CD14-positive monocyte (primary cell): ENCODE measurements at regions not wholly inside any gene's neighbourhood (a gene's known extent, or its start where the extent isn't known, plus 50 kb on each side); places are given as distances from the start of the nearest gene placed in this dataset.

Source experiments
- DNase-seq, 3 donors: peaks; one replicate each; pipeline ENCODE4 v3.0.0-alpha.2; 2011 to 2022
- H2AFZ ChIP-seq: 2 replicates; pipeline ENCODE4 v1.6.0; 2012; ENCODE audit warnings: mild to moderate bottlenecking, low read depth, low read length, inconsistent platforms; ENCODE audit not compliant: insufficient read depth, poor library complexity, severe bottlenecking
- H3K27ac ChIP-seq, 2 donors: 1 replicate in 1 of 2; 2 replicates in 1 of 2; pipeline ENCODE4 v1.5.1; 2012 to 2013; ENCODE audit warnings: low read length in 2 of 2, control low read depth in 1 of 2, inconsistent platforms in 1 of 2, low read depth in 1 of 2, mild to moderate bottlenecking in 1 of 2
- H3K27me3 ChIP-seq, 2 donors: one replicate each; pipeline versions ENCODE4 v1.6.0 to v1.6.1; 2011 to 2013; ENCODE audit warnings: low read length in 2 of 2; ENCODE audit not compliant: control insufficient read depth in 2 of 2, insufficient read depth in 2 of 2
- H3K36me3 ChIP-seq, 2 donors: replicated peaks in 1 of 2; 1 replicate in 1 of 2; 2 replicates in 1 of 2; pipeline versions ENCODE4 v1.5.1 to v1.6.1; 2012 to 2013; ENCODE audit warnings: low read length in 2 of 2, control low read depth in 1 of 2, inconsistent platforms in 1 of 2, mild to moderate bottlenecking in 1 of 2; ENCODE audit not compliant: insufficient read depth in 2 of 2, control insufficient read depth in 1 of 2
- H3K4me1 ChIP-seq, 2 donors: 1 replicate in 1 of 2; 2 replicates in 1 of 2; pipeline versions ENCODE4 v1.5.1 to v1.6.1; 2012 to 2013; ENCODE audit warnings: low read length in 2 of 2, control low read depth in 1 of 2, inconsistent platforms in 1 of 2, mild to moderate bottlenecking in 1 of 2, moderate library complexity in 1 of 2; ENCODE audit not compliant: insufficient read depth in 2 of 2, control insufficient read depth in 1 of 2
- H3K4me2 ChIP-seq: replicated peaks from 2 replicates; pipeline ENCODE3; 2012; ENCODE audit warnings: low read length, moderate library complexity, mild to moderate bottlenecking; ENCODE audit not compliant: poor library complexity, severe bottlenecking; ENCODE audit errors: extremely low read depth
- H3K4me3 ChIP-seq, 3 experiments: fragments of 200-600 bp in 1 of 3; sonication (generic) in 1 of 3; replicated peaks in 1 of 3; 1 replicate in 2 of 3; 2 replicates in 1 of 3; pipeline ENCODE4 v1.5.1; 2011 to 2013; ENCODE audit warnings: low read length in 3 of 3, mild to moderate bottlenecking in 3 of 3, control low read depth in 2 of 3, low read depth in 2 of 3, inconsistent platforms in 1 of 3, moderate library complexity in 1 of 3
- H3K79me2 ChIP-seq: 2 replicates; pipeline ENCODE4 v1.6.0; 2012; ENCODE audit warnings: mild to moderate bottlenecking, control low read depth, inconsistent platforms, low read length, moderate library complexity; ENCODE audit not compliant: insufficient read depth
- H3K9ac ChIP-seq: 2 replicates; pipeline ENCODE4 v1.6.0; 2017; ENCODE audit warnings: low read length, mild to moderate bottlenecking; ENCODE audit not compliant: insufficient read depth, poor library complexity, severe bottlenecking
- H3K9me3 ChIP-seq, 2 donors: replicated peaks in 1 of 2; 1 replicate in 1 of 2; 2 replicates in 1 of 2; pipeline versions ENCODE4 v1.5.1 to v1.6.1; 2012 to 2013; ENCODE audit warnings: low read length in 2 of 2, control low read depth in 1 of 2; ENCODE audit not compliant: control insufficient read depth in 1 of 2, insufficient read depth in 1 of 2
- H4K20me1 ChIP-seq: 2 replicates; pipeline ENCODE4 v1.6.0; 2012; ENCODE audit warnings: mild to moderate bottlenecking, low read length, control low read depth, moderate library complexity; ENCODE audit not compliant: insufficient read depth
- H3K27ac Mint-ChIP-seq, 7 donors: one replicate each; pipeline ENCODE4 v1.8.0; 2020; ENCODE audit warnings: mild to moderate bottlenecking in 7 of 7, mixed read lengths in 7 of 7, moderate library complexity in 6 of 7, inconsistent platforms in 2 of 7
- H3K27me3 Mint-ChIP-seq, 3 donors: one replicate each; pipeline ENCODE4 v1.8.0; 2021 to 2022; ENCODE audit warnings: low read depth in 3 of 3, mild to moderate bottlenecking in 3 of 3, mixed read lengths in 3 of 3, moderate library complexity in 3 of 3, inconsistent platforms in 1 of 3
- H3K36me3 Mint-ChIP-seq, 2 donors: one replicate each; pipeline ENCODE4 v1.8.0; 2020; ENCODE audit warnings: mixed read lengths in 2 of 2, inconsistent platforms in 1 of 2, mild to moderate bottlenecking in 1 of 2
- H3K4me1 Mint-ChIP-seq: one replicate; pipeline ENCODE4 v1.8.0; 2020; ENCODE audit warnings: mild to moderate bottlenecking, mixed read lengths
- H3K4me3 Mint-ChIP-seq, 2 donors: one replicate each; pipeline ENCODE4 v1.8.0; 2020; ENCODE audit warnings: mild to moderate bottlenecking in 2 of 2, mixed read lengths in 2 of 2, moderate library complexity in 1 of 2
- H3K9me3 Mint-ChIP-seq, 7 donors: one replicate each; pipeline ENCODE4 v1.8.0; 2020 to 2022; ENCODE audit warnings: mixed read lengths in 7 of 7, mild to moderate bottlenecking in 6 of 7, moderate library complexity in 6 of 7, inconsistent platforms in 2 of 7
- WGBS: methylation state at CpG from one replicate; pipeline ENCODE4 v1.1.5; 2013; ENCODE audit warnings: missing lambda C conversion rate; ENCODE audit not compliant: insufficient coverage; 5-methylcytosine and 5-hydroxymethylcytosine counted together
- intact Hi-C, 2 donors: fragments of 100-400 bp; cut with micrococcal nuclease; formaldehyde crosslinking; loops; one replicate each; pipeline versions ENCODE4 v1.15.0 to v1.15.1; 2023
- TF ChIP-seq, protein P1 (sequence below): fragments of 200-600 bp; IDR thresholded peaks from one replicate; pipeline ENCODE4 v1.8.0; 2022; ENCODE audit warnings: antibody characterized with exemption, mild to moderate bottlenecking

DNA sequence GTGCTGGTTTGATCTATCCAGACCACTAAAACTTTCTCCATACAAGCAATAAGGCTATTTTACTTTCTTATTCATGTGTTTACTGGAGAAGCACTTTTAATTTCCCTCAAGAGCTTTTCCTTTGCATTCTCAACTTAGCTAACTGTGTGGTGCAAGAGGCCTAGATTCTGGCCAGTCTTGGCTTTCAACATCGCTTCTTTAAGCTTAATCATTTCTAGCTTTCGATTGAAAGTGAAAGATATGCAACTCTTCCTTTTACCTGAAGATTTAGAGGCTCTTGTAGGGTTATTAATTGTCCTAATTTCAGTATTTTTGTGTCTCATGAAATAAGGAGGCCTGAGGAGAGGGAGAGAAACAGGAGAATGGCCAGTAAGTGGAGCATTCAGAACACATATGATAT, 234.8 kb upstream of the GADL1 start:
- H3K9ac ChIP-seq, result no peak overlapping the region
- no peak overlapping the region for H3K4me2 ChIP-seq
- Mint-ChIP-seq H3K4me3 (no peak overlapping the region), H3K27ac (no peak overlapping the region), H3K4me1 (no peaks in the 10 kb centered on the region), H3K27me3 (no peaks in the 10 kb centered on the region), H3K9me3 (peaks cover 0 to 11% (median 8%) of the 10 kb centered on the region in 7 donors), H3K36me3 (no peaks in the 10 kb centered on the region)
- TF ChIP-seq, protein P1, sequence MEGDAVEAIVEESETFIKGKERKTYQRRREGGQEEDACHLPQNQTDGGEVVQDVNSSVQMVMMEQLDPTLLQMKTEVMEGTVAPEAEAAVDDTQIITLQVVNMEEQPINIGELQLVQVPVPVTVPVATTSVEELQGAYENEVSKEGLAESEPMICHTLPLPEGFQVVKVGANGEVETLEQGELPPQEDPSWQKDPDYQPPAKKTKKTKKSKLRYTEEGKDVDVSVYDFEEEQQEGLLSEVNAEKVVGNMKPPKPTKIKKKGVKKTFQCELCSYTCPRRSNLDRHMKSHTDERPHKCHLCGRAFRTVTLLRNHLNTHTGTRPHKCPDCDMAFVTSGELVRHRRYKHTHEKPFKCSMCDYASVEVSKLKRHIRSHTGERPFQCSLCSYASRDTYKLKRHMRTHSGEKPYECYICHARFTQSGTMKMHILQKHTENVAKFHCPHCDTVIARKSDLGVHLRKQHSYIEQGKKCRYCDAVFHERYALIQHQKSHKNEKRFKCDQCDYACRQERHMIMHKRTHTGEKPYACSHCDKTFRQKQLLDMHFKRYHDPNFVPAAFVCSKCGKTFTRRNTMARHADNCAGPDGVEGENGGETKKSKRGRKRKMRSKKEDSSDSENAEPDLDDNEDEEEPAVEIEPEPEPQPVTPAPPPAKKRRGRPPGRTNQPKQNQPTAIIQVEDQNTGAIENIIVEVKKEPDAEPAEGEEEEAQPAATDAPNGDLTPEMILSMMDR, result no peak
- WGBS, result no CpG with 5 or more reads among the region's 2 CpGs
- intact Hi-C loops, result no loop called here
- DNase-seq, result no peak
- no peak overlapping the region for H3K27ac ChIP-seq
- no peaks in the 10 kb centered on the region for H3K79me2 ChIP-seq
- no peaks in the 10 kb centered on the region for H3K36me3 ChIP-seq
- H3K9me3 ChIP-seq, result peaks cover 0 to 2% of the 10 kb centered on the region in 2 donors
- H3K27me3 ChIP-seq, result no peaks in the 10 kb centered on the region
- no peaks in the 10 kb centered on the region for H4K20me1 ChIP-seq
- H3K4me1 ChIP-seq, result no peaks in the 10 kb centered on the region
- no peak overlapping the region for H2AFZ ChIP-seq
- H3K4me3 ChIP-seq, result no peak overlapping the region

DNA sequence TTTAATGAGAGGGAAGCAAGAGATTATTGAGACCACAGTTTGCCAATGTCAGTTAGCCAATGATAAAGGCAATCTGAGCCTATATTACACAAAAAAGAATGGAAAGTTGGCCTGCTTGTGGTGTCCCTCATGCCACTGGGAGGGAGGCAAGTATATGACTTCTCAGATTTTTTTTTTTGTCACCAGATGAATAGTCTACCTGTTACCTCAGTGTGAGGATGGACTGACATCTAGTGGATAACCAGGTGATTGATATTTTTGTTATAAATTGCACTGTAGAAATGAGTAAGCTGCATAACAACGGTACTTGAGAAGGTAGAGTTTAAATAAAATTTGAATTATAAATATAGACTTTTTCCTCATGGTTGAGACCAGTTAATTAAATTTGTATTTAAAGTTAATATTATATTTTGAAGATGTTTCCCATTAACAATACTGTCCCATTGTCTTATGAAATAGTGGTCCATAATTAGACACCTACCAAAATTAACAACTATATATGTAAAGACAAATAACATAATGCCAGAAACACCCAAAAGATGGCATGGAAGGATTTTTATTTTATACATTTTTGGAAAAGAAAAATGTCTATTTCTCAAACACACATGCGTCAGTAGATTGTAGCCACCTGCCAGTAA, 237.8 kb upstream of the GADL1 start:
- H3K27me3 ChIP-seq, result no peaks in the 10 kb centered on the region
- TF ChIP-seq, protein P1, result peak; percentile 29
- Mint-ChIP-seq H3K9me3 (peaks cover 0 to 3% (median 0%) of the 10 kb centered on the region in 7 donors), H3K4me3 (no peak overlapping the region), H3K36me3 (no peaks in the 10 kb centered on the region), H3K4me1 (no peaks in the 10 kb centered on the region), H3K27ac (no peak overlapping the region), H3K27me3 (no peaks in the 10 kb centered on the region)
- no peaks in the 10 kb centered on the region for H3K36me3 ChIP-seq
- H3K4me1 ChIP-seq, result no peaks in the 10 kb centered on the region
- no peaks in the 10 kb centered on the region for H3K79me2 ChIP-seq
- H4K20me1 ChIP-seq, result no peaks in the 10 kb centered on the region
- no CpG with 5 or more reads among the region's 2 CpGs for WGBS
- DNase-seq, result peak in 1 of 3 donors; percentile 5
- no peaks in the 10 kb centered on the region for H3K9me3 ChIP-seq
- H3K4me2 ChIP-seq, result no peak overlapping the region
- H3K9ac ChIP-seq, result no peak overlapping the region
- H3K27ac ChIP-seq, result no peak overlapping the region
- intact Hi-C loops, result no loop called here
- no peak overlapping the region for H2AFZ ChIP-seq
- H3K4me3 ChIP-seq, result no peak overlapping the region
